ENCODE measurements at regions not wholly inside any gene's neighbourhood (a gene's known extent, or its start where the extent isn't known, plus 50 kb on each side); places are given as distances from the start of the nearest gene placed in this dataset.

DNA sequence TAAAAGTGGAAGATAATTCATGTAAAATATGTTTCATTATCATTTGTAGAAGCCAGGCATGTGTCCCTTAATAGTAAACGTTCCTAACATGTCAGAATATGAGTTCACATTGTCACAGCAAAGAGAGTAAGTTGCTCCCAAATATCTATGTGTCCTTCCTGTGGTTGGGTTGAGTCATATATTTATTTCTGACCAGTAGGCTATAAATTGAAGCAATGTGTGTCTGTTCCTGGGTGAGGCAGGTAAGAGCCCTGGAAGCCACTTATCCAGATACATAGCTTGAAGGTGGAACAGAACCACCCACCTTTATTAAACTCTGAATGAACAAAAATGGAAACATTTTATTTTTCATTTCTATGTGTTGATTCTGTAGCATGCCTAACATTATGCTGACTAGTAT lies 2251.6 kb downstream of the NCAM2 start:
- no peak for DNase-seq

DNA sequence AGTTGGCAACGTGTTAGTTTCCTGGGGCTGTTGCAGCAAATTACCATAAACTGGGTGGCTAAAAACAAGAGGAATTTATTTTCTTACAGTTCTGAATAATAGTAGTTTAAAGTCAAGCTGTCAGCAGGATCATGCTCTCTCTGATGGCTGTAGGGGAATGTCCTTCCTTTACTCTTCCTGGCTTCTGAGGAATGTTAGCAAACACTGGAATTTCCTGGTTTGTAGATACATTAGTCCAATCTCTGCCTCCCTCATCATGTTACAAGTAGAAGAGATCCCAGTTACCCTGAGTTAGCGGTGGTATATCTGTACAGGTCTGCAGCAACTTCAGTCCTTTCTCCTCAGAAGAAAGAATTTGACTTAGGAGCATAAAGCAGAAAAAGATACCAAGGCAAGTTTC lies 2249.1 kb downstream of the NCAM2 start:
- no peak for DNase-seq

DNA sequence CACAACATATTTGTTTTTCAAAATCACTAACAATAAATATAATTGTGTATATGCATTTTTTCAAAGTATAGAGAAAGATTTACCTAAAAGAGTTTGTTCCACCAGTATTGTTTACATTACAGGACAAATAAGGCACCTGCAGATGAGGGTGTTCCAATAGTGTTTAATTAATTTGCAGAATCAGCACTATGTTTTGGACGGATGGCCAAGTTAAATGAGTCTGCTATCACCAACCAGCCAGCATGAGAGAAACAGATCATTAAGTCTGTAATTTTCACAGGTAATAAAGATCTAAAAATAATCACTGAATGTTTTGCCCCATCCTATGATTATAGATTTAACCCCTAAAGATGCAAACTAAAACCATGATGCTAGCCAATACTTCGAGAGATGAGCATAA lies 2247.0 kb downstream of the NCAM2 start:
- DNase-seq = no peak

DNA sequence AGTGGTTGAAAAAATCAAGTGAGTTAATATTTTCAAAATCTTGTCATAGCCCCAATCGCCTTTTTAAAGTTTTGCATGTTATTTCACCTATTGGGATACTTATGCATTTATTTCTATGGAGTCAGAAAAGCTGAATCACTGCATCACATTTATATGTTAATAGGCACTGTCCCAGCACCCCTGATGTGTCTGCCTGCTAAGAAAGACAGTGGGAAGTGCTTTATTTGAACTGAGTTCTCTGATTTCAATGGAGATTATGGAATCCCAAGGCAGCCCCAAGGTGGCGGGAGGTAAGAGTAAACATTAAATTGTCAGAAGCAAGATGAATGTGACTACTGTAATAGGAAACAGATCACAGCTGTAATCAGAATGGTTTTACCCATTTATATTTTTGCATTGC lies 2225.7 kb downstream of the NCAM2 start:
- DNase-seq = no peak

DNA sequence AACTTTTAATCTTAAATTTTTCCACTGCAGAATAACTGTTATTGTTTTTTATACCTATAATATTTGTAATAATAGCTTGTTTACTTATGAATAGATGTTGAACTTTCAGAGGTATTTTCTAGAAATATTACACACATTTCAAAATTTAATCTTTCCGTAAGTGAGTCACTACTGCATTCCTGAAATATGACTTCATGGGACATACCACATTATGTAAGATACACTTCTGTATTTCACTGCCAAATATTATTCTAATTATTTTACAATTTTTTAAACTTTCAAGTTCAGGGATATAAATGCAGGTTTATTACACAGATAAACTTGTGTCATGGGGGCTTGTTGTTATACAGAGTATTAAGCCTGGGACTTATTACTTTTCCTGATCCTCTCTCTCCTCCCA lies 2220.5 kb downstream of the NCAM2 start:
- DNase-seq = no peak

- DNase-seq = no peak
Observed at GRCh38 chr21:23217597-23217996, 2219.4 kb downstream of the NCAM2 start.

DNA sequence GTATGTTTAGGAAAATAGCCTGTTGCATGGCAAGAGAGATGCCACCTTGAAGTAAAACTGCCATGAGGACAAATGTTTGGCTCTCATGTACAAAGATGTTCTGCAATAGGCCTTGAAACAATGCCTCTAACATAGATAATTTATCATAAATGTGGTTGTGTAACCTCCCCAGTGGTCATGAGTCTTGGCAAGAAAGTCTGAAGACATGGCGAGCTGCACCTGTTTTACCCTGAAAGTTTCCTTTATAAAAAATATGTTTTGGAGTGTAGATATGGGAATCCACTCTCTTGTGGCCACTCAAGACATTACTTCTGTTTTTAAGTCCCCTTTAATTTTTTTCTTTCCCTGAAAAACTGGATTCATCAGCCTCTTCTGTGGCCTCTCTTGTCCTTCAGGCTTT lies 2217.1 kb downstream of the NCAM2 start:
- DNase-seq = no peak
